ENCODE measurements at regions not wholly inside any gene's neighbourhood (a gene's known extent, or its start where the extent isn't known, plus 50 kb on each side); places are given as distances from the start of the nearest gene placed in this dataset.

DNA sequence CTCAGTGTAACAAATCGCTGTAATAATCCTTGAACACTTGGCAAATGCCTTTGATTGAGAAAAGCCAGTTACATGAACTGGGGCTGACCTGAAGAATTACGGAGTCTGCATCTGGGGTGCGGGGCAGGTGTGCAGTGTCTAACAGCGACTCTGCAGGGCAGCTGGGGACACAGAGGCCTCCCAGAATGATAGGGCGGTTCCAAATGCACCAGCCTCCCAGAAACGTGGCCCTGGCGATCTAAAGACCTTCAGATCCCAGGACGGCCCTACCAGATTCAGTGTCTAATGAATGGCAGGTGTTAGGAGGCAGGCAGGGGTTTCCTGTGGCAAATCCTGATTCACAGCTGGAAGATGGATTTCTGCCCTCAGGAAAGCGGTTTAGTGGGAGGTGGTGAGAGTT lies 100.5 kb upstream of the RGMA start:
- TF ChIP-seq EZH2phosphoT487 (IDR thresholded peaks at IDR 0.05; ENCODE audit: insufficient read depth, low read depth) (no peak), EZH2 (IDR thresholded peaks at IDR 0.05; ENCODE audit: insufficient read depth, poor library complexity, severe bottlenecking) (no peak)
- no peaks in the 10 kb centered on the region for H3K9me3 ChIP-seq (ENCODE audit: low read depth)
- no peak for DNase-seq

DNA sequence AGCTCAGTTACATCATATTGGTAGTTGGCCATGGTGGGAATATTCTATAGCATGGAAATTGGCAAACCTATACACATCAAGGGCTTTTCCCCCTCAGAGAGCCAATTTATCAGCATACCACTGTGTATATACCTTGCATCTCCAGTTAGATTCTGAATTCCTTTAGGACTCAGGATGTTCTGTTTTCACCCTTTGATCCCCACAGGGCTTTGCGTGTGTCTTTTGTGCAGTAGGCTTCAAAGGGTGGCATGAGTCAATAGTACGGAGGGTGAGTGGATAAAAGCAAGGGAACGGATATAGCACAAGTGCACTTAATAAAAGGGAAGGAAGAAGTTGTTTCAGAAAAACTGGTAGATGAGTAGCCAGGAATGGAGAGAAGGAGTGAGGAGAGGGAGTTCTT lies 99.2 kb upstream of the RGMA start:
- 34 to 38% methylated on average over 3 of the region's 3 CpGs for WGBS, 2 experiments (ENCODE audit: low coverage in 1 of 2, low lambda C conversion rate in 2 of 2, missing lambda C conversion rate in 2 of 2)
- no peak overlapping the region for H3K9ac ChIP-seq
- DNase-seq: no peak
- no peaks in the 10 kb centered on the region for H3K27me3 ChIP-seq (replicated peaks; ENCODE audit: insufficient read depth)
- H4K20me1 ChIP-seq (ENCODE audit: insufficient read depth): no peaks in the 10 kb centered on the region
- TF ChIP-seq EZH2 (IDR thresholded peaks at IDR 0.05; ENCODE audit: insufficient read depth, poor library complexity, severe bottlenecking): no peak
- no peak for TF ChIP-seq EZH2phosphoT487 (IDR thresholded peaks at IDR 0.05; ENCODE audit: insufficient read depth, low read depth)
- no peaks in the 10 kb centered on the region for H3K79me2 ChIP-seq (ENCODE audit: insufficient read depth)
- H3K4me3 ChIP-seq: no peak overlapping the region
- no peak overlapping the region for H3K27ac ChIP-seq
- no peaks in the 10 kb centered on the region for H3F3A ChIP-seq (ENCODE audit: insufficient read depth)
- no peaks in the 10 kb centered on the region for H3K36me3 ChIP-seq (ENCODE audit: low read depth)
- H2AFZ ChIP-seq: no peak overlapping the region
- H3K4me1 ChIP-seq (ENCODE audit: insufficient read depth): no peaks in the 10 kb centered on the region
- H3K9me2 ChIP-seq (ENCODE audit: insufficient read depth): no peaks in the 10 kb centered on the region
- H3K9me3 ChIP-seq (ENCODE audit: low read depth): no peaks in the 10 kb centered on the region
- no peak overlapping the region for H3K4me2 ChIP-seq (ENCODE audit: unreplicated experiment)
- in situ Hi-C loops (cut with MboI): no loop called here

More for the DNA sequence above, 100.5 kb upstream of the RGMA start:
- Histone ChIP-seq H3K27me3 (replicated peaks; ENCODE audit: insufficient read depth) (no peaks in the 10 kb centered on the region), H4K20me1 (ENCODE audit: insufficient read depth) (no peaks in the 10 kb centered on the region), H3K4me1 (ENCODE audit: insufficient read depth) (no peaks in the 10 kb centered on the region), H2AFZ (no peak overlapping the region), H3K9me2 (ENCODE audit: insufficient read depth) (no peaks in the 10 kb centered on the region), H3K4me2 (ENCODE audit: unreplicated experiment) (no peak overlapping the region), H3K36me3 (ENCODE audit: low read depth) (no peaks in the 10 kb centered on the region), H3K27ac (no peak overlapping the region), H3K4me3 (no peak overlapping the region), H3K79me2 (ENCODE audit: insufficient read depth) (no peaks in the 10 kb centered on the region), H3F3A (ENCODE audit: insufficient read depth) (no peaks in the 10 kb centered on the region), H3K9ac (no peak overlapping the region)
- in situ Hi-C loops (cut with MboI): no loop called here
- 20 to 22% methylated on average over 9 of the region's 9 CpGs for WGBS, 2 experiments (ENCODE audit: low coverage in 1 of 2, low lambda C conversion rate in 2 of 2, missing lambda C conversion rate in 2 of 2)

DNA sequence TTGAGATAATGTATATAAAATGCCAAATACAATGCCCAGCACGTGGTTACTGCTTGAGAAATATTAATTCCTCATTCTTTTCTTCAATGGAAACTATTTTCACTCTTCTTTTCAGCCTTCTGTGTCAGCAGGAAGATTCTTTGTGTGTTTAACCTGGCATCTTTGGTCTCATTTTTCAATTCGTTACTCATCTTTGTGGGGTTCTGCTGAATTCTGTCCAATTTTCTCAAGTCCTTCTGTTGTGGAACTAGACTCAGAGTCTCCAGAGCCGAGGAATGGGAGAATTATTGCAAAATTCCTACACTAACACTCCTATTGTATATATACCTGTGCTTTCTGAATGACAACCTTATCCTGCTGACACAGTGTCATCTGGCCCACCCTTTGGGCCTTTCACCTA lies 96.8 kb upstream of the RGMA start:
- H3K4me2 ChIP-seq (ENCODE audit: unreplicated experiment): no peak overlapping the region
- no peak overlapping the region for H3K27ac ChIP-seq
- no peaks in the 10 kb centered on the region for H3K4me1 ChIP-seq (ENCODE audit: insufficient read depth)
- H3K79me2 ChIP-seq (ENCODE audit: insufficient read depth): no peaks in the 10 kb centered on the region
- no peak overlapping the region for H2AFZ ChIP-seq
- no peak overlapping the region for H3K9ac ChIP-seq
- H3K36me3 ChIP-seq (ENCODE audit: low read depth): no peaks in the 10 kb centered on the region
- 10 to 15% methylated on average over 3 of the region's 3 CpGs for WGBS, 2 experiments (ENCODE audit: low coverage in 1 of 2, low lambda C conversion rate in 2 of 2, missing lambda C conversion rate in 2 of 2)
- H3K9me3 ChIP-seq (ENCODE audit: low read depth): no peaks in the 10 kb centered on the region
- in situ Hi-C loops (cut with MboI): no loop called here
- H3K4me3 ChIP-seq: no peak overlapping the region
- DNase-seq: peak; percentile 9
- no peaks in the 10 kb centered on the region for H3K27me3 ChIP-seq (replicated peaks; ENCODE audit: insufficient read depth)
- H3K9me2 ChIP-seq (ENCODE audit: insufficient read depth): no peaks in the 10 kb centered on the region
- no peaks in the 10 kb centered on the region for H3F3A ChIP-seq (ENCODE audit: insufficient read depth)
- TF ChIP-seq EZH2 (IDR thresholded peaks at IDR 0.05; ENCODE audit: insufficient read depth, poor library complexity, severe bottlenecking) (no peak), EZH2phosphoT487 (IDR thresholded peaks at IDR 0.05; ENCODE audit: insufficient read depth, low read depth) (no peak)
- no peaks in the 10 kb centered on the region for H4K20me1 ChIP-seq (ENCODE audit: insufficient read depth)

DNA sequence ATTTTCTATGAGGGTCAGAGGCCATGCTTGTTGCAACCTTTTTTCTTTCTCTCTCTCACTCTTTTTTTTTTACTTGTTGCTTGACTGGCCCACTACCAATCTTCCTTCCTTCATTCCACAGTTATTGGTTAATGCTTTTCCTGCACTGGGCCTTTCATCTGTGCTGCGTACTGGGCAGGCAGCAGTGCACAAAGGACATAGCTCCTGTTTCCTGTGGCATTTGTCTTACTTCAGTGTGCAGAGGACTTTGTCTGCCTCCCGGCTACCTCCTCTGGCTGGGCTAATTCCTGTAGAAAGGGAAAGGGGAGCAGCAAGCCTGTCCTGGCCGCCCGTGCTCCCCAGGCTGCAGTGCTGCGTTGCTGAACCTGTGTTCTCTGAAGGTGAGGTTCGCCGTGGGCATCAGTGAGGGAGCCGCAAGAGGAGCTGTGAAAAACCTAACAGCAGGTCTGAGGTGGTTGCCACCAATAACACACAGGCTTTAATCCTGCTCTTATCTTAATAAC lies 93.7 kb upstream of the RGMA start:
- Histone ChIP-seq H3K4me2 (ENCODE audit: unreplicated experiment) (no peak overlapping the region), H3F3A (ENCODE audit: insufficient read depth) (no peaks in the 10 kb centered on the region), H2AFZ (no peak overlapping the region), H3K79me2 (ENCODE audit: insufficient read depth) (no peaks in the 10 kb centered on the region), H3K36me3 (ENCODE audit: low read depth) (no peaks in the 10 kb centered on the region), H3K9me3 (ENCODE audit: low read depth) (no peaks in the 10 kb centered on the region), H3K27me3 (replicated peaks; ENCODE audit: insufficient read depth) (no peaks in the 10 kb centered on the region), H4K20me1 (ENCODE audit: insufficient read depth) (no peaks in the 10 kb centered on the region), H3K9me2 (ENCODE audit: insufficient read depth) (no peaks in the 10 kb centered on the region), H3K4me3 (no peak overlapping the region), H3K9ac (no peak overlapping the region), H3K4me1 (ENCODE audit: insufficient read depth) (no peaks in the 10 kb centered on the region), H3K27ac (no peak overlapping the region)
- 58 to 61% methylated on average over 8 of the region's 8 CpGs for WGBS, 2 experiments (ENCODE audit: low coverage in 1 of 2, low lambda C conversion rate in 2 of 2, missing lambda C conversion rate in 2 of 2)
- DNase-seq: no peak
- in situ Hi-C loops (cut with MboI): no loop called here
- TF ChIP-seq EZH2phosphoT487 (IDR thresholded peaks at IDR 0.05; ENCODE audit: insufficient read depth, low read depth): no peak
- TF ChIP-seq EZH2 (IDR thresholded peaks at IDR 0.05; ENCODE audit: insufficient read depth, poor library complexity, severe bottlenecking): no peak

DNA sequence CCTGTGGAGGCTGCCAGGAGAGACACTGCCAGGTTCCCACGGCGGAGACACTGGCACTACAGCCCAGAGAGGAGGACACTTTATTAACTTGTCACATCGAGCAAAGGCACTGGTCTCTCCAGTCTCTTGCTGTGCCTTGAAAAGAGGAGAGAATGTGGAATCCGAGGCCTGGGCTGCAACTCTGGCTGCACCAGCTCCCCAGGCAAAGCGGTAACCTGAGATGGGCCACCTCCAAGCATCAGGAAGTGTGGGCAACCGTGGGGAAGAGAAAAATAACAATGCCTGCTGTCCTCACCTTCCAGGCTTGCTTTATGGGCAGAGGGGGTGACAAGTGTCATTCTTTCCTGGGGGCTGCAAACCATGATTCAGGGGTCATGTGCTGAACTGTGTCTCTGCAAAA lies 91.6 kb upstream of the RGMA start:
- no peaks in the 10 kb centered on the region for H3K27me3 ChIP-seq (replicated peaks; ENCODE audit: insufficient read depth)

More for the DNA sequence above, 91.6 kb upstream of the RGMA start:
- no peaks in the 10 kb centered on the region for H3K36me3 ChIP-seq (ENCODE audit: low read depth)
- H3K4me3 ChIP-seq: no peak overlapping the region
- H3K79me2 ChIP-seq (ENCODE audit: insufficient read depth): no peaks in the 10 kb centered on the region
- no peaks in the 10 kb centered on the region for H3K9me3 ChIP-seq (ENCODE audit: low read depth)
- H4K20me1 ChIP-seq (ENCODE audit: insufficient read depth): no peaks in the 10 kb centered on the region
- no peaks in the 10 kb centered on the region for H3K9me2 ChIP-seq (ENCODE audit: insufficient read depth)
- in situ Hi-C loops (cut with MboI): no loop called here
- DNase-seq: no peak
- H3K27ac ChIP-seq: no peak overlapping the region
- H3K9ac ChIP-seq: no peak overlapping the region
- H3K4me2 ChIP-seq (ENCODE audit: unreplicated experiment): no peak overlapping the region
- no peaks in the 10 kb centered on the region for H3F3A ChIP-seq (ENCODE audit: insufficient read depth)
- no peaks in the 10 kb centered on the region for H3K4me1 ChIP-seq (ENCODE audit: insufficient read depth)
- no peak for TF ChIP-seq EZH2phosphoT487 (IDR thresholded peaks at IDR 0.05; ENCODE audit: insufficient read depth, low read depth)
- no peak for TF ChIP-seq EZH2 (IDR thresholded peaks at IDR 0.05; ENCODE audit: insufficient read depth, poor library complexity, severe bottlenecking)
- WGBS, 2 experiments (ENCODE audit: low coverage in 1 of 2, low lambda C conversion rate in 2 of 2, missing lambda C conversion rate in 2 of 2): 30 to 33% methylated on average over 6 of the region's 6 CpGs
- H2AFZ ChIP-seq: no peak overlapping the region
